ENCODE measurements at regions not wholly inside any gene's neighbourhood (a gene's known extent, or its start where the extent isn't known, plus 50 kb on each side); places are given as distances from the start of the nearest gene placed in this dataset.
A peak's percentile ranks its signal among the peaks of the same experiment; 100 is the strongest.

DNA sequence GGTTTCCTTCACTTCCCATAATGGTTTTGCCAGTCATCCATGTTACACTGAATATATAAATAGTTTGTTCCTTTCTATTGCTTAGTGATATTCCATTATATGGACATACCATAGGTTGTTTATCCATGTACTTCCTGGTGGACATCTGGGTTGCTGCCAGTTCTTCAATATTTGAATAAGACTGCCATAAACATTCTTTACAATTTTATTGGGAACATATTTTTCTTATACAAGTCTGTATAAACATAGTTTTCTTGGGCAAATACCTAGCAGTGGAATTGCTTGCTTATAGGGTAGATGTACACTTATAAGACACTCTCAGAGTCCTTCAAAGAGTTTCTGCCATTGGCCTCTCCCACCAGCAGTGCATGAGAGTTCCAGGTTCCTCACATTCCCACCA, 231.4 kb downstream of the OPA1 start:
- DNase-seq = no peak
- no peaks in the 10 kb centered on the region for H3K9me3 Mint-ChIP-seq
- no peaks in the 10 kb centered on the region for H3K4me1 Mint-ChIP-seq
- H3K27ac Mint-ChIP-seq = no peak overlapping the region
- H3K4me3 Mint-ChIP-seq = no peak overlapping the region
- ATAC-seq = no peak
- H3K36me3 Mint-ChIP-seq (ENCODE audit: low read depth) = no peaks in the 10 kb centered on the region
- H3K27me3 Mint-ChIP-seq = peaks cover 12% of the 10 kb centered on the region

DNA sequence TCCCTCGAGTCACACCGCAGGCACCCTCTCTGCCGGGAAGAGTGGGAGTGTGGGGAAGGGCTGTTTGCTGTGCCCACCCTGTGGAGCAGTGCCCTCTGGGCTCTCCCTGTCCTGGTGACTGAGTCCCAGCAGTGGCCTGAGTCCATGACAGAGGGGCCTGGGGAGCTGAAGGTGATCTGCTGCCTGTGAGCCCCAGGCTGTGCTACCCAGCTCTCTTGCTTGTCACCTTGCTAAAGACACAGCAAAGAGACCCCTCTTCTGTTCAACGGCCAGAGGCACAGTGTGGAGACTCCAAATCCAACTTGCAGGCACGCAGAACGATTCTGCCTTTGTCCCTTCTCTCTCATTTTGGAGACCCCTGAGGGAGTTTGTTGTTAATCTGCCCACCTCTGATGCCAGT, 232.6 kb downstream of the OPA1 start:
- Mint-ChIP-seq H3K9me3 (no peaks in the 10 kb centered on the region), H3K4me3 (no peak overlapping the region), H3K36me3 (ENCODE audit: low read depth) (no peaks in the 10 kb centered on the region), H3K27ac (no peak overlapping the region), H3K4me1 (no peaks in the 10 kb centered on the region), H3K27me3 (peaks cover 12% of the 10 kb centered on the region)
- ATAC-seq (no peak), DNase-seq (no peak)

DNA sequence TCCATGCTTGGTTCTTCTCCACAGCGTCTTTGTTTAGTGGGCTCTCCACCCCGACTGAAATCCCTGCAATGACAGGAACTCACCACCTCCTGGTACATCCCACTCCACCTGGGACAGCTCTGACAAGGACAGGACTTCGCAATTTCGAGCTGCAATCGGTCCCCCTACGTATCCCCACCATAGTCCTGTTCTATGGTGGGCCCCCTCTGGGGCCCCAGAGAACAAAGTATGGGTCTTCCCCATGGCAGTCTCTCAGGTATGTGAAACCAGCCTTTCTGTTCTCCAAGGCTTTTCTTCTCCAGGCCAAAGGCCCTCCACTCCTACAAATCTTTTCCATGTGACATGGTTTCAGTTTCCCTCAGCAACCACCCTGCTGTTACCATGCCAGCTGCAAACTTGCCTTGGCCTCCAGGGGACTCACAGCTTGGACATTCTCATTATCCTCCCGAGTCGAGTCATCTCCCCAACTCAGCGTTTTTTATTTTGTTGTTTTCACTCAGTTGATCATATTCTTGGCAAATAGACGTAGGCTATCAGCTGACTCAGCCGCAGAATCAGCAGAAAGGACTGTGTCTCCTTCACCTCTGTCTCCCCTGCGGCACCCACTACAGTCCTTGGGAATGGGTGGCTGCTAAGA, 233.3 kb downstream of the OPA1 start:
- peak; percentile 29 for ATAC-seq
- Mint-ChIP-seq H3K4me1 (no peaks in the 10 kb centered on the region), H3K4me3 (no peak overlapping the region), H3K36me3 (ENCODE audit: low read depth) (no peaks in the 10 kb centered on the region), H3K9me3 (no peaks in the 10 kb centered on the region), H3K27me3 (peaks cover 8% of the 10 kb centered on the region), H3K27ac (no peak overlapping the region)
- no peak for DNase-seq

DNA sequence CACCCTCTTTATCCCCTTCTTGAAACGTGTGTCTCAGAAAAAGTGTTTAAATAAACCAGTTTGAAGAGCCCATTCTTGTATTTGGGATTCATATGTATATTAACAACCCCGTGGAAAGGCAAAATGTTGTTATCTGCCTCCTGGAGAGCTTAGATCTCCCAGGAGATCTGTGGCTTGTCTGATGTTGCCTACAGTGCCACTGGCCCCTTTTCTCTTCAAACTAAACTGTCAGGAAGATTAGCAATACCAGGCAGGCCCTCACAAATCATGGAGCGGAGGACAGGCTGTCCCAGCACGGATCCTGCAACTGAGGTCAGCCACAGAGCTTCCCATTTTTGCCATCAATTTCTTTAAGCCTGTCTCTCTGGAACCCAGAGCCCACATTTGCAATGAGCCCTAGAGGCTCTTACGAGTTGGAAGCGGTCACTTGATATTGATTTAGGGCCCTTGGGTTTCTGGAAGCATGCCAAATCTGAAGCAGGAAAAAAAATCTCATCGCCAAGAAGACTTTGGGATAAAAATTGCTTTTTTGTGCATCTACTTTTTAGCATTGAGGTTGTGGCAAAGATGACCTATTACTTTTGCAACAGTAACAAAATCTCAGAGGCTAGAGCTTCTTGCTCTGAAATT, 234.1 kb downstream of the OPA1 start:
- ATAC-seq (no peak), DNase-seq (no peak)
- Mint-ChIP-seq H3K27me3 (peaks cover 8% of the 10 kb centered on the region), H3K9me3 (no peaks in the 10 kb centered on the region), H3K36me3 (ENCODE audit: low read depth) (no peaks in the 10 kb centered on the region), H3K4me3 (no peak overlapping the region), H3K4me1 (peaks cover 3% of the 10 kb centered on the region), H3K27ac (no peak overlapping the region)

DNA sequence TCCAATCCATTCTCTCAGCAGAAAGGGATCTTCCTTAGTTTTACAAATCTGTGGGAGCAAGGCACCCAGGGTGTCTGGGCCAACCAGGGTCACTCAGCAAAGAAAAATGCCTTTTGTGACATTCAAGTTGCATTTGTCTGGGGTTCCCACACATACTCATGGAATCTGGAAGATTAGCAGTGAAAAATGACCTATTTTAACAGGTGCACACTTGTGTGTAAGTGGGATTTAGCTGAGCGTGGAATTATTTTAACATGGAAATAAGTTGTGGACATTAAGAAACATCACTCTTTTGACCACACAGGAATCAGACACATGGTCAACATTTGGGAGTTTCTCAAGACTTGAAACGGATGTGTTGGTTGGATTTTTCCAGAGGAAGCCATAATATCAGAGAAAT, 234.9 kb downstream of the OPA1 start:
- DNase-seq (no peak), ATAC-seq (no peak)
- no peaks in the 10 kb centered on the region for H3K36me3 Mint-ChIP-seq (ENCODE audit: low read depth)
- no peaks in the 10 kb centered on the region for H3K9me3 Mint-ChIP-seq
- H3K4me1 Mint-ChIP-seq = peaks cover 4% of the 10 kb centered on the region
- no peak overlapping the region for H3K4me3 Mint-ChIP-seq
- no peak overlapping the region for H3K27ac Mint-ChIP-seq
- peaks cover 5% of the 10 kb centered on the region for H3K27me3 Mint-ChIP-seq

DNA sequence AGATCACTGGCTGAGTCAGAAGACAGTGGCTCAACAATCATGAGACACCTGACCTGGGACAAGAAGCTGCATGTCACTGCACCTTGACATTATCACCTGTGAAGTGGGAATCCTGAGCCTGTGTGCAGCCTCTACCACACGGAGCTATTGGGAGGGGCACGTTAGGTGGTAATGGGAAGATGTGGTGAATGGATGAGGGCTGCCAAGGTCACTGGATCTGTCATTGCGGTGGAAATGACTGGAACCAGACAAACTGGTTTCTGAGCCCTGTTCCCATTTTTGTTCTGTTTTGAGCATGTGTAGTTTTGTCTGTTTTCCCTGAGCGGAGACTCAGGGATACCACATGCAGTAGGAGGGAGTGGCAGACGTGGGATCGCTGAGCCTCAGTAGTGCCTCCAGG, 235.5 kb downstream of the OPA1 start:
- no peaks in the 10 kb centered on the region for H3K9me3 Mint-ChIP-seq
- no peak overlapping the region for H3K4me3 Mint-ChIP-seq
- ATAC-seq (no peak), DNase-seq (no peak)
- H3K27me3 Mint-ChIP-seq = peaks cover 4% of the 10 kb centered on the region
- no peaks in the 10 kb centered on the region for H3K36me3 Mint-ChIP-seq (ENCODE audit: low read depth)
- H3K4me1 Mint-ChIP-seq = peaks cover 4% of the 10 kb centered on the region
- no peak overlapping the region for H3K27ac Mint-ChIP-seq

DNA sequence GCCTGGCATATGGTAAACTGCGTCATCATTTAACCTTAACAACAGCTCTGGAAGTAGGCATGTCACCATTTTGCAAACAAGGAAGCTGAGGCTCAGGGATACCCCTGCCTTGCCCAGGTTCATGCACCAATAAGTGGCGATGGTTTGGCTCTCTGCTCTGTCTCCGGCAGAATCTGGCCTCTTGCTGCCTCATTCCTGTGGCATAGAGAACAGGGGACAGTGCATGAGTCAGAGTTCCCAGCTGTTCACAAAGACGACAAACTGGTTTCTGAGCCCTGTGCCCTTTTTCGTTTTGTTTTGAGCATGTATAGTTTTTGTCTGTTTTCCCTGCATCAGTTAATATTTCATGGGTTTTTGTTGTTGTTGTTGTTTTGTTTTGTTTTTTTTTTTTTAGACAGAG, 236.8 kb downstream of the OPA1 start:
- peaks cover 4% of the 10 kb centered on the region for H3K4me1 Mint-ChIP-seq
- peaks cover 7% of the 10 kb centered on the region for H3K27me3 Mint-ChIP-seq
- H3K4me3 Mint-ChIP-seq = no peak overlapping the region
- no peak for ATAC-seq
- H3K36me3 Mint-ChIP-seq (ENCODE audit: low read depth) = no peaks in the 10 kb centered on the region
- no peak overlapping the region for H3K27ac Mint-ChIP-seq
- no peaks in the 10 kb centered on the region for H3K9me3 Mint-ChIP-seq
- no peak for DNase-seq

DNA sequence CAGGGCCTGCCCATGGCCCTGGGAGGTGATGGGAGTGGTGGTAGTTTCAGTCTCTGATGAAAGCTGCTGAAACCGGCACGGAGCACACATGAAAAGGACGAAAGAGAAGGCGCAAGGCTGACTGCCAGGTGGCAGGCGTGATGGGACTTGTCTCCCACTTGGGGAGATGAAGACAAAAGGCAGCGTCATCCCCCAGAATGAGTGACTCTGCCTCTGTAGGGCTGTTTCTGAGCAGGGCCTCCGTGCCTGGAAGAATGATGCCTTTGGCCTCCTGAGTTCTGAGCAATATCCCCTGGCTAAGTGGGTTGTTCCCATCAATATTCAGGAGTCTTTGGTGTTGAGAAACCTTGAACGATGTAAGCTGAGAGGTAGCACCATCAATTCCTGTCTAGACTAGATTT, 237.8 kb downstream of the OPA1 start:
- no peak for DNase-seq
- Mint-ChIP-seq H3K9me3 (no peaks in the 10 kb centered on the region), H3K36me3 (ENCODE audit: low read depth) (no peaks in the 10 kb centered on the region), H3K4me1 (peaks cover 4% of the 10 kb centered on the region), H3K27me3 (peaks cover 14% of the 10 kb centered on the region), H3K4me3 (no peak overlapping the region), H3K27ac (no peak overlapping the region)
- no peak for ATAC-seq

DNA sequence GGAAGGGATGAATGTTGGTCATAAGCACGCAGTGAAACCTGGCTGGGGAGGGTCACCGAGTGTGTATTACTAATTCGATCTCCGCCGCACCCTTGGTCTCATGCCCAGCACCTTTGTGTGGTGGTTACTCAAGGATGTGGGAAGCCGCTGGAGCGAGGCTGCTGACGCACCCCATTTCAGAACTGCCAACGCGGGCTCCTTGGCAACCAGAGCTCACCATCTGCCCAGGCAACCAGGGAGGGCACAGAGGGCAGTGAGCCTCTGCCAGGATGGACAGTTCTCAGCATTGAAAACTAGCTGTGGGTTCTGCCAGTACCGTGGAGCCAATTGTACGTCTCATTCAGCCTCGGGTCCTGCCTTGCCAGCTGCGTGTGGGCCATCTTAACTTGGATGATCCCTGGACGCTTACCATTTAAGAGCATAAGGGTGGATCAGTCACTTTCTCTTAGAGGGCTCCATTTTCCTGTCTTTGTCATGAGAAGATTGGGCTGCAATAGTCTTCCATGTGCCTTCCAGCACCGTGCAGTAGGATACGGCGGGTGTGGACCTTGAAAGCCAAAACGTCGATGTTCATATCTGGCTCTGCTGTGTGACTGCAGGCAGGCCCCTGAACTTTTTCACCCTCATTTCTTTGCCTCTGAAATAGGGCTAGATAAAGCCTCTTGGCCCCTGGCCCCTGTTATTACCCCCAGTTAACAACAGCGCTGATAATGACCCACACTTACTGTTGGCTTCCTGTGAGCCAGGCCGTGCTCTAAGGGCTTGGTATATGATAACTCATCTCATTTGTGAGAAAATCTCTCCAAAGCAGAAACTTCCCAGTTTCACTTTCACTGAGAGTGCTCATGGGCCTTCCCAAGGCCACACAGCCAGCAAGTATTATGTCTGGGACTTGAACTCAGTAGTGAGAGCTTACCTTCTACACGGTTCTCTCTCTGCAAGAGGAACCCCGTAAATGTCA, 238.8 kb downstream of the OPA1 start:
- peak; percentile 21 for ATAC-seq
- Mint-ChIP-seq H3K27me3 (peaks cover 15% of the 10 kb centered on the region), H3K36me3 (ENCODE audit: low read depth) (no peaks in the 10 kb centered on the region), H3K4me1 (peaks cover 4% of the 10 kb centered on the region), H3K9me3 (no peaks in the 10 kb centered on the region), H3K4me3 (no peak overlapping the region), H3K27ac (no peak overlapping the region)
- no peak for DNase-seq

DNA sequence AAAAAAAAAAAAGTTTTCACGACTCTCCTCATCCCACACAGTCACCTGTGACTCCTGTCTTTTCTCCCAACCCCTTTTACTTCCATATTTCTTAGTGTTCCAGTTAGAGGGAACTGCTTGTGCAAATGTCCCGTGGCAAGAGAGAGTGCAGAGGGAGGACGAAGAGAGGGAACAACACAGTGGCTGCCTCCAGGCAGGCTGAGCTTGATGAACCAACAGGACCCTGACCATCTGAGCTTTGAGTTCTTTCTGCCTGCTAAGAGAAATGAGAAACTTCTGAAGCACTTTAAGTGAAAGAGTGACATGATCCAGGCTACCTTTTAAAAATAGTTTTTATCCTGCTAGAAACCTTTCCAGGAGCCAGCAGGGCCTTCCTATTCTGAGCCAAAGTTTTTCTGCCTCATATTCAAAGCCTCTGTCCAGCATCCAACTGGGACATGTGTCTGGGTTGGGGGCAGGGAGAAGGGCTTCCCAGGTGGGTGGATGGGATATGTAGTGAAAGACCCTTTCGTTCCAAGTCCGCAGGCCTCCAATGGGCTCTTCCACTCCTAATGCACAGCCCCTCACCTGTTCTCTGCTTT, 239.9 kb downstream of the OPA1 start:
- Mint-ChIP-seq H3K4me3 (no peak overlapping the region), H3K36me3 (ENCODE audit: low read depth) (no peaks in the 10 kb centered on the region), H3K4me1 (peaks cover 4% of the 10 kb centered on the region), H3K9me3 (no peaks in the 10 kb centered on the region), H3K27me3 (peaks cover 17% of the 10 kb centered on the region), H3K27ac (no peak overlapping the region)
- ATAC-seq (no peak), DNase-seq (no peak)

DNA sequence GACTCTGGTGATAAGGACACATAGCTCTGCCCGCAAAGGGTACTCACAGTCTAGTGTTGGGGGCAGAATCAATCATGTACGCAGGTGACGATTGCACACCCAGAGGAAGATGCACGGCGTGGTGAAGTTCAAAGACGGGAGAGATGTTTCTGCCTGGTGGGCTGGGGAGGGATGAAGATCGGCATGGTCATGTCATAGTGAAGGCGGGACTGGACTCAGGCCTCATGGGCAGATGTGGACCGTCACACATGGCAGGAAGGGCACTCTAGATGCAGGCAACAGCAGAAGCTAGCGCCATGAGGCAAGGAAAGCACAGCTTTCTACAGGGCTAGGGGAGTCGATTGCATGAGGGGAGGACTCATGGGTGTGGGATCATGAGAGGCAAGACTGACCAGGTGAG, 240.6 kb downstream of the OPA1 start:
- DNase-seq = no peak
- H3K9me3 Mint-ChIP-seq = no peaks in the 10 kb centered on the region
- H3K27ac Mint-ChIP-seq = no peak overlapping the region
- no peak for ATAC-seq
- H3K27me3 Mint-ChIP-seq = peaks cover 17% of the 10 kb centered on the region
- H3K4me1 Mint-ChIP-seq = peaks cover 4% of the 10 kb centered on the region
- H3K36me3 Mint-ChIP-seq (ENCODE audit: low read depth) = no peaks in the 10 kb centered on the region
- no peak overlapping the region for H3K4me3 Mint-ChIP-seq

DNA sequence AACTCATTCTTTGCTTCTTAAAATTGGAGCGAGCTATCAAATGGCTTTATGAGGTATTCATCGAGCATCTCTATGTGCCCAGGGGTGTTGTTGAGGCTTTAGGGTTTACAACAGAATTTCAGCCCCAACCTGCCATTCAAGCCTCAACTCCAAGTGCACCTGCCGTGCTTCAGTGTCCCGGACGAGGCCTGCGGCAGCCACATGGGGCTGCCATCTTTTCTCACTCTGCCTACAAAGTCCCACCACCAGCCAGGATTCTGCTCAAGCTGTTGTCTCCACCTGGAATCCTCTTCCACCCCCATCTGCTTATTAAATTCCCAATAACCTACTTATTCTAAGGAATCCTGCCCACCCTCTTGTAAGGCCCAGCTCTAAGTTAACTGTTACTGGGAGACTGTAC, 242.4 kb downstream of the OPA1 start:
- ATAC-seq = no peak
- DNase-seq = no peak
- Mint-ChIP-seq H3K27ac (no peak overlapping the region), H3K4me1 (peaks cover 4% of the 10 kb centered on the region), H3K4me3 (no peak overlapping the region), H3K9me3 (no peaks in the 10 kb centered on the region), H3K27me3 (peaks cover 29% of the 10 kb centered on the region), H3K36me3 (ENCODE audit: low read depth) (no peaks in the 10 kb centered on the region)

DNA sequence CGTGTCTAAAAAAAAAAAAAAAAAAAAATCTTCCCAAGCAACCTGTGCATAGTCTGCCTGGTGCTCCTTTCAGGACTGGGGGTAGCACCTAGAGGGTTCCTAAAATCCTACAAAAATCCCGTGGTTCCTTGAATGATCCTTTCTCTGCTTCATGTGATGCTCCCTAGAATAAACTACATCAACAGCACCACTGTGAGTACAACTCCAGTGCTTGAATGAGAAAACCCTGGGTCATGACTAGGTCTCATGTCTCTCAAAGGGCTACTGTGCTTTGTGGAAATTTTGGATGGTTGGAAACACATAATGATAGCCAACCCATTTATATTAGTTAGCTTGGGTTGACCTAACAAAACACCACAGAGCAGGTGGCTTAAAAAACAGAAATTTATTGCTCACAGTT, 243.5 kb downstream of the OPA1 start:
- Mint-ChIP-seq H3K27ac (no peak overlapping the region), H3K9me3 (no peaks in the 10 kb centered on the region), H3K36me3 (ENCODE audit: low read depth) (no peaks in the 10 kb centered on the region), H3K4me3 (no peak overlapping the region), H3K27me3 (peaks cover 38% of the 10 kb centered on the region), H3K4me1 (peaks cover 4% of the 10 kb centered on the region)
- ATAC-seq = no peak
- DNase-seq = no peak

DNA sequence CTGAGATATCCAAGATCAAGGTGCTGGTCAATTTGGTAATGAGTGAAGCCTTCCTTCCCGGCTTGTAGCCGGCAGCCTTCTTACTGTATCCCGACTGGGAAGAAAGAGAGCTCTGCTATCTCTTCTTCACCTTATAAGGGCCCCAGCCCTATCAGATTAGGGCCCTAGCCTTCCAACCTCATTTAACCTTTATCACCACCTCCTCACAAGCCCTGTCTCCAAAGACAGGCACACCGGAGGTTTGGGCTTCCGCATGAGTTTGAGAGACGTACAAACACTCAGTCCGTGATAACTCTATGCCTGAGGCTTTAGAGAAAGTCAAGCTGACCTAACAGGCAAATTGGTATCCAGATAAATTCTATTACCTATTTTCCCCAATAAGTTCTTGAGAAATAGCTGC, 243.9 kb downstream of the OPA1 start:
- Mint-ChIP-seq H3K9me3 (no peaks in the 10 kb centered on the region), H3K27me3 (peaks cover 39% of the 10 kb centered on the region), H3K4me1 (peaks cover 3% of the 10 kb centered on the region), H3K36me3 (ENCODE audit: low read depth) (no peaks in the 10 kb centered on the region), H3K27ac (no peak overlapping the region), H3K4me3 (no peak overlapping the region)
- DNase-seq (no peak), ATAC-seq (no peak)
